GM13977 (cell line): ENCODE measurements at regions not wholly inside any gene's neighbourhood (a gene's known extent, or its start where the extent isn't known, plus 50 kb on each side); places are given as distances from the start of the nearest gene placed in this dataset.

ENCODE experiments used
- DNase-seq: peaks from one replicate; pipeline ENCODE4 v3.0.0; 2012; ENCODE audit warnings: low spot score
- CTCF ChIP-seq: IDR thresholded peaks from 2 replicates; pipeline ENCODE4 v1.5.1; 2012; ENCODE audit warnings: mild to moderate bottlenecking, control low read depth; ENCODE audit not compliant: insufficient read depth; ENCODE audit errors: extremely low read depth, missing control alignments
- in situ Hi-C: fragments of 300-500 bp; cut with MboI; formaldehyde crosslinking; loops from one replicate; pipeline ENCODE4 v1.12.0; 2022; ENCODE audit warnings: low sequenced_read_pairs, low pct_unique_long_range_greater_than_20kb, mixed read lengths, inconsistent platforms; ENCODE audit not compliant: unreplicated experiment

DNA sequence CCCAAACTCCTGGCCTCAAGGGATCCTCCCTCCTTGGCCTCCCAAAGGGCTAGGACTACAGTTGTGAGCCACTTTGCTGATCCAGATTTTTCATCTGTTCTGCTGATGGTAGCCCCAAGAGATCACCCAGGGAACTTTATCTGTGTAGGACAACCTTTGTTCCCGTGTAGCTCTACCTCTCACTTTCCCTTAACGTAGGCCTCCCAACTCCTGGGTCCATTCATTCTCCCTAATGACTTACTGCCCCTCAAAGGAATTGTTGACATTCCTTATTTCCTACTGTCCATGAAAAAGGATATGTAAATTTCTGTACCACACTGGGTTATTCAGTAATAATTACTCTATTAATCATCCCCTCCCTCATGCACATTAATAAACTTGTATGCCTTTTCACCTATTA is 51.0 kb upstream of the PHF24 start:
- in situ Hi-C loops, result loop anchor here (10.0 kb wide), 1 partner anchor 78 kb away; the partner anchor contains the start of gene DNAJB5
- no peak for DNase-seq
- no peak for TF ChIP-seq CTCF

DNA sequence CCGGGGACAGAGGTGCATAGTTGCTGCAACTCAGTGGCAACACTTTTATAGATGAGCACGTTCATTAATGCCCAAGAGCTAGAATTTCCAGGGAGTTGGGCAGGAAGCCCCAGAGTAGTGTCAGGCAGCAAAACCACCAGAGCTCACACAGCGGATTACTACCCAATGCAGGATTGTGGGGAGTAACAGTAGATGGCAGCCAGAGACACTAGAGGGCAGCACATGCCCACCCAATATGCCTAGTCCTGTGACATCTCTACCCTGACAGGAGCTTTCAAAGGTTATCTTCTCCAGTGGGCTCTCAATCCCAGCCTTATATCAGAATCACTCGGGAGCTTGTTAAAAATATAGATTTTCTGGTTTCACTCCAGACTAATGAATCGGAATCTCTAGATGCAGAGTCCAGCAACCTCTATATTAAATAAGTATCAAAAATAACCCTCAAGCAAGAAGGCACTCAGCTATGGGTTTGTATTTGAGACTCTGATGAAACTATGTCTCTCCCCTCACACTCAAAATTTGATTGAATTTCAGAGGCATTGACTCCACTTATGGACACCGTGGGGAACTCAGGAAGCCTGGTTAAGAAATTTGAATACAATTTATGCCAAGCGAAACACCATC is 58.4 kb upstream of the PHF24 start:
- in situ Hi-C loops, result loop anchor here (10.0 to 25.0 kb wide), 3 partner anchors 85 to 363 kb away; partner anchors contain the start of gene DNAJB5
- peak; percentile 69 for DNase-seq
- TF ChIP-seq CTCF, result peak; percentile 84

- in situ Hi-C loops, result loop anchor here (10.0 to 25.0 kb wide), 2 partner anchors 156 to 363 kb away; no protein-coding TSS in a partner anchor
- no peak for DNase-seq
Observed at GRCh38 chr9:34898846-34899245, 59.2 kb upstream of the PHF24 start.

GRCh38 chr9:34896112-34896511 is 62.0 kb upstream of the PHF24 start:
- no peak for DNase-seq
- in situ Hi-C loops, result loop anchor here (10.0 to 25.0 kb wide), 2 partner anchors 159 to 366 kb away; no protein-coding TSS in a partner anchor
- TF ChIP-seq CTCF, result no peak

More at GRCh38 chr9:34898846-34899245, 59.2 kb upstream of the PHF24 start:
- TF ChIP-seq CTCF, result no peak

GRCh38 chr9:34892886-34893285 is 65.2 kb upstream of the PHF24 start:
- no peak for DNase-seq
- no peak for TF ChIP-seq CTCF
- in situ Hi-C loops, result loop anchor here (10.0 to 25.0 kb wide), 2 partner anchors 162 to 369 kb away; no protein-coding TSS in a partner anchor

DNA sequence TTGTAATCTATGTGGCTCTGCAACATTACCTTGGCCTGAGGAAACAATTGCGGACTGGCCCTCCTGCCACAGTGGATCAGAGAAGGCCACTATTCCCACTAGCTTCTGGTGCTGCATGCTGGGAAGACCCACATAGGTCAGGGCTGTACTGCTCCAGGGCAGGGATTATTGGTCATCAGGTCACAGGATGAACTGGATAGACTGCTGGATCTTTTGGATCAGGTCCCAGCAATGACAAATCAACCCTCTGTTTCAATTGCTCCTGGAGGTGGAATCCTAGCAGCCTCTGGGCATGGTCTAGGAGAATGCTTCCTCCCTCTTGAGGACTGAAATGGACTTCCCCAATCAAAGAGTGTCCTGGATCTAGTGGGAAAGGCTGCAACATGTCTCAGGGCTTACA is 66.7 kb upstream of the PHF24 start:
- in situ Hi-C loops, result loop anchor here (10.0 to 25.0 kb wide), 2 partner anchors 163 to 371 kb away; no protein-coding TSS in a partner anchor
- TF ChIP-seq CTCF, result no peak
- no peak for DNase-seq
